Stimulated activated naive CD4-positive, alpha-beta T cell treated with Interleukin-2 at 50 U/mL for 16 hours (primary cell): ENCODE measurements at regions not wholly inside any gene's neighbourhood (a gene's known extent, or its start where the extent isn't known, plus 50 kb on each side); places are given as distances from the start of the nearest gene placed in this dataset.

Experiments
- DNase-seq: peaks from one replicate; lab custom pipeline; 2025; lab: John Stamatoyannopoulos, UW

DNA sequence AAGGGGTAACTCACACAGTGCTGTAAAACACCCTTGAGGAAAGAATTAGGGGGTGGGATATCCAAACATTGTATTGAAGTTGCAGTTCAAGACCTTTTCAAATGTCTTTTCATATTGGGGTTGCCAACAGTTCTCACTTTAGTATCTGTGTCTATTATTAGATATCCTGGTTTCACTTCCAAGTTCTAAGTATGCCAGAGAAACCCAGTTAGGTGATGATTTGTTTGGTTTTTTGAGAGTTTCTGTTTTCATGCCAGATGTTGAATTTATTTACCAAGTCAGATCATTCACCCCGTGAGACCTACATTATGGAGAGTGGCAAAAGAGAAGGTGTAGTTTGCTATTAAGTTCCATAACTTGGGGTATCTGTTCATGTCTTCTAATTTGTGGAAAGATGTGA is 64.5 kb downstream of the C9orf152 start:
- DNase-seq: no peak

DNA sequence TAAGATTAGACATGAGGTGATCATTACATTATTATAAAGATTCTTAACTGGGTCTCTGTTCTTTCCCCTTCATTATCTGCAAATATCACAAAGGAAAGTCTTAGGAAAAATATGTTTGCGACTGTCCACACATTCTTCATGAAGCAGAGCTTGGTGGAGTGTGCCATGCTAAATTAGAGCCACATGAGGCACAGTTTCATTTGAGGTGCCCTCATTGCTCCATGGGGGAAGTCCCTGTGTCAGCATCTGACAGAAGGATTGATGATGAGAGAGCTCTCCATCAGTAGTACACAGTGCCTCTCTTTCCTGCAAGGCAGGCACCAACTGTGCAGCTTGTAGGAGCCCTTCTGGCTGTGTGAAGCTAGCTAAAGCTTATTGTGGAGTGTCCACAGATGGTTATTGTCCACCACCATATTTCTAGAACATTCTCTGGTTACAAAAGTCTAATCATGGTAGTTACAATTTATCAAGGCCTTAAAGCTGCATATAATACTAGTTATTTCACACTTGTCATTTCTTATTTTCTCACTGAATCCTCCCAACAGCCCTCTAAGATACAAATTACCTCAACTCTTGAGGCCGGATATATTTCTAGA is 63.9 kb downstream of the C9orf152 start:
- no peak for DNase-seq

DNA sequence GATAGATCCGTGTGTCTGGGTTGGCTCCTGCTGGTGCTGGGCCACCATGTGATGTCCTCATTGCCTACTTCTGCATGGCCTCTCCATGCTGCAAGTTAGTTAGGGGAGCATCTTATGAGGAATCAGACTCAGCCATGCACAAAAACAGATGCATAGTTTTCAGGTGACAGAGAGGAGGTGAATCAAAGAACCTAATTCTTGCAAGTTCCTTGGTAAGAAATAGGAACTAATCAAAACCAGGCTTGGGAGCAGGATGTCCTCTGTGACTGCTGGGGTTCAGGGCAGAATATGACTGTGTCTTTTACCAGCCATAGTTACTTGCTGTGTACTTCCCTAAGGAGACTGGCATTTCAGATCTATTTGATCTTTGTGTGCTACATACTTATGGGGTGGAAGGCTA is 61.6 kb downstream of the C9orf152 start:
- DNase-seq: no peak

DNA sequence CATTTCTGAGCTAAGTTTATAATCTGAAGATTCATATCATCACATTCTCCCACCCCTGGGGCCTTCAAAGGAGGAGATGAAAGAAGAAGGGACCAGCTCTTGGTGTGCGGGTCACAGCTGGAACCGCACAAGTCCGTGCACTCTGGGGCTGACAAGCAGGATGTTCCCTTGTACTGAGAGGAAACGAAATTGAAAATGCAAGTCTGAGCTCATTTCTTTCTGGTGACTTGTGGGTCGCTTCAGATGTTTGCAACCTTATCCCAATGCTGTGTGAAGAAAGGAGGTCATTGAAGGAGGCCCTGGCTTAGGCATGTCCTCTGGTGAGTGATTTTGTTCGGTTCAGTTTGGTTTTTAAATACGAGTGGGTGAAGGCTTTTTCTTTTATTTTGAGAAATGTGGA is 59.6 kb downstream of the C9orf152 start:
- peak; percentile 64 for DNase-seq

DNA sequence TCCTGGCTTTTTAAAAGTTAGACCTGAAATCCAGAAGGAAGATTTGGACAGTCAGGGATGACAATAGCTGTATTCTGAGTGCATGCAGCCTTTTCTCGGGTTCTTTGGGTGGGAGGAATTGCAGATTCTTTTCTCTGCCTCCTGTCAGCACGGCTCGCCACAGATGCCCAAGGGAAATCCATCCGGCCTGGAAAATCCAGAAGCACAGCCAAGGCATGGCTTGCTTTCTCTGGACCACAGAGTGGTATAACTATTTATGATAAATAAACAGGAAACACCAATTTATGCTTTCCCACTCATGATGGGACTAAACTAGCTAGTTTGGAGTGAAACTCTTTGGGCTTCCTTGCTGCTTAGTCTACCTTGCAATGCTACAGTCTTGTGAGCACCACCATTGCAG is 59.1 kb downstream of the C9orf152 start:
- DNase-seq: no peak
